Type B pancreatic cell (in vitro differentiated cells): ENCODE measurements at regions not wholly inside any gene's neighbourhood (a gene's known extent, or its start where the extent isn't known, plus 50 kb on each side); places are given as distances from the start of the nearest gene placed in this dataset.

Experiments used
- DNase-seq: peaks from one replicate; pipeline ENCODE4 v3.0.0; 2021; ENCODE audit warnings: mixed read lengths; ENCODE audit not compliant: unreplicated experiment; ENCODE audit errors: extremely low spot score
- H3K27ac Mint-ChIP-seq: 2 replicates; pipeline ENCODE4 v1.8.0; 2021; ENCODE audit warnings: mild to moderate bottlenecking, mixed read lengths
- H3K27me3 Mint-ChIP-seq: 2 replicates; pipeline ENCODE4 v1.8.0; 2021; ENCODE audit warnings: mixed read lengths
- H3K36me3 Mint-ChIP-seq: 2 replicates; pipeline ENCODE4 v1.8.0; 2021; ENCODE audit warnings: mixed read lengths
- H3K4me1 Mint-ChIP-seq: one replicate; pipeline ENCODE4 v1.8.0; 2021; ENCODE audit warnings: mixed read lengths; ENCODE audit not compliant: unreplicated experiment
- H3K4me3 Mint-ChIP-seq: 2 replicates; pipeline ENCODE4 v1.8.0; 2021; ENCODE audit warnings: mild to moderate bottlenecking, mixed read lengths
- H3K9me3 Mint-ChIP-seq: 2 replicates; pipeline ENCODE4 v1.8.0; 2021; ENCODE audit warnings: mixed read lengths
- CTCF ChIP-seq: fragments of 200-600 bp; sonication (generic); conservative IDR thresholded peaks from 2 replicates; pipeline ENCODE4 v1.5.0; 2021; ENCODE audit warnings: antibody characterized with exemption, mild to moderate bottlenecking

DNA sequence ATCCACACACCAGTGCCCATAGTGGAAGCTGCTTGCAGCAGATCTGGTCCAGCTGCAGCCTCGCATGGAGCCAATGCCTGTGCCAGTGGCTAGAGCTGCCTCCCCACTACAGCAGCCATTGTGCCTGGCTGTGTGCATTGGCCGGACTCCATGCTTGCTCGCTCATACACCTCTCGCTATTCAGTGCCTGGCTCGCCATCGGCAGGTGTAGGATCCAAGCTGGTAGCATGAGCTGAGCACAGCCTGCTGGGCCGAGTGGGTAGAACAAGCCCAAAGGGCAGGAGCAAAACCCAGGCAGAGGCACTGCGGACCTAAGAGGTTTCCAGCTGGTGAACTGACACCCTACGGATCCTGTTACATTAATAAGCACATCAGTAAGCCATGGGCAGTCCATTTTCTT is 1184.1 kb downstream of the AMY1C start:
- Mint-ChIP-seq H3K36me3 (no peaks in the 10 kb centered on the region), H3K27ac (no peak overlapping the region), H3K9me3 (peaks cover 4% of the 10 kb centered on the region), H3K27me3 (no peaks in the 10 kb centered on the region), H3K4me1 (no peaks in the 10 kb centered on the region), H3K4me3 (no peak overlapping the region)
- DNase-seq = no peak
- TF ChIP-seq CTCF = no peak

DNA sequence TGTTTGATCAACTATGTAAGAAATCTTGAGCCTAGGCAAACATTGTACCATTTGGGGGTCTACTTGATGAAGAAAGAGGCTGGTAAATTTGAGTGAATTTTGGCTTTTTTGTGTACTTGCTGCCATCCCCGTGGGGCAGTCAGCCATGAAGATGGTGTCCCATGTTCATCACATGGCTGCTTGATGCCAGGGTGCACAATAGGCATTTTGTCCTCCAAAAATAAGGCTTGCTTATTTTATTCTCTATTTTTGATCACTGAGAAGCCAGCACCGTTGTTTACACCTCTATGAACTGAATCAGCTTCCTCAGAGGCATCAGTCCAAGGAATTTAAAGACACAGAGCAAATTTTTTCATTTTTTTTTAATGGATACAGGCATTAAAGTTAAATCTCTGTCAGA is 1195.7 kb downstream of the AMY1C start:
- Mint-ChIP-seq H3K9me3 (peaks cover 5% of the 10 kb centered on the region), H3K27ac (no peak overlapping the region), H3K4me3 (no peak overlapping the region), H3K4me1 (no peaks in the 10 kb centered on the region), H3K36me3 (no peaks in the 10 kb centered on the region), H3K27me3 (no peaks in the 10 kb centered on the region)
- TF ChIP-seq CTCF = no peak
- DNase-seq = no peak

GRCh38 chr1:104946558-104947210 is 1197.0 kb downstream of the AMY1C start:
- DNase-seq = no peak
- H3K36me3 Mint-ChIP-seq = no peaks in the 10 kb centered on the region
- no peaks in the 10 kb centered on the region for H3K27me3 Mint-ChIP-seq
- peaks cover 5% of the 10 kb centered on the region for H3K9me3 Mint-ChIP-seq
- no peak overlapping the region for H3K4me3 Mint-ChIP-seq
- no peak for TF ChIP-seq CTCF
- H3K4me1 Mint-ChIP-seq = no peaks in the 10 kb centered on the region
- H3K27ac Mint-ChIP-seq = no peak overlapping the region

- Mint-ChIP-seq H3K27ac (no peak overlapping the region), H3K27me3 (no peaks in the 10 kb centered on the region), H3K4me1 (no peaks in the 10 kb centered on the region), H3K9me3 (peaks cover 1% of the 10 kb centered on the region), H3K36me3 (no peaks in the 10 kb centered on the region), H3K4me3 (no peak overlapping the region)
- no peak for DNase-seq
- no peak for TF ChIP-seq CTCF
These were observed 1203.9 kb downstream of the AMY1C start for GRCh38 chr1:104953555-104953954.

DNA sequence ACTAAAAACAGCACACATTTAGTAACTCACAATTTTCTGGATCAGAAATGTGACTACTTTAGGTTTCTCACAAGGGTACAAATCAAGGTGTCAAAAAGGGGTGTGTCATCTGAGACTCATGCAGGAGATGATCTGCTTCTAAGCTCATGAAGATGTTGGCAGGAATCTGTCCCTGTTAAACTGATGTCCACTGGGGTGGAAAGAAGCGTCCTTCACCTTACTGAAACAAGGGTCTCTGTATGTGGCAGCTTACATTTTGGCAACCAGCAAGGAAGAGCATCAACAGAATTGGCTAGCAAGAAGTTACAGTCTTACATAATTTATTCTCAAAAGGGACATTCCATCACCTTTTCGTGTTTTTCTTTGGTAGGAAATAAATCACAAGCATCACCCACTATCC is 1223.8 kb downstream of the AMY1C start:
- no peak overlapping the region for H3K27ac Mint-ChIP-seq
- no peaks in the 10 kb centered on the region for H3K9me3 Mint-ChIP-seq
- H3K27me3 Mint-ChIP-seq = no peaks in the 10 kb centered on the region
- no peak for TF ChIP-seq CTCF
- H3K4me1 Mint-ChIP-seq = no peaks in the 10 kb centered on the region
- H3K4me3 Mint-ChIP-seq = no peak overlapping the region
- DNase-seq = no peak
- H3K36me3 Mint-ChIP-seq = no peaks in the 10 kb centered on the region

DNA sequence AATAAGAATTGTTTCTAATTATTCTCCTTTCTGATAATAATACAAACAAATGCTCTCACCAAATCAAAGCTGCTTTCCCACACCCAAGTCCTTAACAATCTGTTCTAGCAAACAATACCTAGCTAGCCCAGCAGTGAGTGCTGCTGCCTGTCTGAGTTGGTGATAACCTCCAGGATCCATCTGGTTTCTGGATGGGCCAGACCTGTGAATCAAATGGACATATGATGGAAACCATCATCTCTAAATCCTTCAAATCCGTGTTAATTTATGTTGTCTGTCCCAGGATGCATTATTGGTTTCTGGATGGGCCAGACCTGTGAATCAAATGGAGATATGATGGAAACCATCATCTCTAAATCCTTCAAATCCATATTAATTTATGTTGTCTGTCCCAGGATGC is 1230.0 kb downstream of the AMY1C start:
- H3K9me3 Mint-ChIP-seq = no peaks in the 10 kb centered on the region
- no peak for TF ChIP-seq CTCF
- no peaks in the 10 kb centered on the region for H3K36me3 Mint-ChIP-seq
- no peaks in the 10 kb centered on the region for H3K27me3 Mint-ChIP-seq
- no peak overlapping the region for H3K27ac Mint-ChIP-seq
- no peak overlapping the region for H3K4me3 Mint-ChIP-seq
- H3K4me1 Mint-ChIP-seq = no peaks in the 10 kb centered on the region
- DNase-seq = no peak
